Thoracic aorta (tissue), 2 donors: ENCODE measurements at regions not wholly inside any gene's neighbourhood (a gene's known extent, or its start where the extent isn't known, plus 50 kb on each side); places are given as distances from the start of the nearest gene placed in this dataset.

Source experiments
- ATAC-seq: fragments of 150-250 bp; one replicate; pipeline ENCODE4 v1.8.0; 2017; ENCODE audit warnings: low read depth; ENCODE audit not compliant: insufficient number of reproducible peaks, low FRiP score
- DNase-seq: peaks from one replicate; pipeline ENCODE4 v3.0.0-alpha.2; 2020; ENCODE audit warnings: low spot score
- H3K27ac ChIP-seq, 2 donors: fragments of 200-600 bp; sonication (generic); 1 replicate in 1 of 2; 2 replicates in 1 of 2; pipeline ENCODE4 v1.5.1; 2016; ENCODE audit warnings: mild to moderate bottlenecking in 2 of 2, moderate library complexity in 2 of 2
- H3K27me3 ChIP-seq: fragments of 200-600 bp; sonication (generic); replicated peaks from 2 replicates; pipeline ENCODE4 v1.6.0; 2016; ENCODE audit warnings: mild to moderate bottlenecking; ENCODE audit not compliant: insufficient read depth
- H3K36me3 ChIP-seq: fragments of 200-600 bp; sonication (generic); one replicate; pipeline ENCODE4 v1.5.1; 2016
- H3K4me1 ChIP-seq, 2 donors: fragments of 200-600 bp; sonication (generic); 1 replicate in 1 of 2; 2 replicates in 1 of 2; pipeline versions ENCODE4 v1.5.1 to v1.6.0; 2016; ENCODE audit warnings: low read depth in 2 of 2, mild to moderate bottlenecking in 1 of 2; ENCODE audit not compliant: control insufficient read depth in 1 of 2
- H3K4me3 ChIP-seq: fragments of 200-600 bp; sonication (generic); 2 replicates; pipeline ENCODE4 v1.5.1; 2016; ENCODE audit warnings: mild to moderate bottlenecking
- H3K9me3 ChIP-seq: fragments of 200-600 bp; sonication (generic); 2 replicates; pipeline ENCODE4 v1.5.1; 2016
- TF ChIP-seq, protein P1 (sequence below): fragments of 200-600 bp; sonication (generic); IDR thresholded peaks from one replicate; pipeline ENCODE4 v1.5.1; 2019; ENCODE audit warnings: antibody characterized with exemption

- DNase-seq (no peak), ATAC-seq (no peak)
- Histone ChIP-seq H3K9me3 (no peaks in the 10 kb centered on the region), H3K27ac (no peak overlapping the region), H3K4me1 (peaks cover 7 to 12% of the 10 kb centered on the region in 2 donors), H3K27me3 (no peaks in the 10 kb centered on the region), H3K4me3 (no peak overlapping the region), H3K36me3 (no peaks in the 10 kb centered on the region)
- TF ChIP-seq, protein P1, sequence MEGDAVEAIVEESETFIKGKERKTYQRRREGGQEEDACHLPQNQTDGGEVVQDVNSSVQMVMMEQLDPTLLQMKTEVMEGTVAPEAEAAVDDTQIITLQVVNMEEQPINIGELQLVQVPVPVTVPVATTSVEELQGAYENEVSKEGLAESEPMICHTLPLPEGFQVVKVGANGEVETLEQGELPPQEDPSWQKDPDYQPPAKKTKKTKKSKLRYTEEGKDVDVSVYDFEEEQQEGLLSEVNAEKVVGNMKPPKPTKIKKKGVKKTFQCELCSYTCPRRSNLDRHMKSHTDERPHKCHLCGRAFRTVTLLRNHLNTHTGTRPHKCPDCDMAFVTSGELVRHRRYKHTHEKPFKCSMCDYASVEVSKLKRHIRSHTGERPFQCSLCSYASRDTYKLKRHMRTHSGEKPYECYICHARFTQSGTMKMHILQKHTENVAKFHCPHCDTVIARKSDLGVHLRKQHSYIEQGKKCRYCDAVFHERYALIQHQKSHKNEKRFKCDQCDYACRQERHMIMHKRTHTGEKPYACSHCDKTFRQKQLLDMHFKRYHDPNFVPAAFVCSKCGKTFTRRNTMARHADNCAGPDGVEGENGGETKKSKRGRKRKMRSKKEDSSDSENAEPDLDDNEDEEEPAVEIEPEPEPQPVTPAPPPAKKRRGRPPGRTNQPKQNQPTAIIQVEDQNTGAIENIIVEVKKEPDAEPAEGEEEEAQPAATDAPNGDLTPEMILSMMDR = no peak
These were observed 128.0 kb upstream of the IL12B start for GRCh38 chr5:159458217-159458711.

- Histone ChIP-seq H3K9me3 (no peaks in the 10 kb centered on the region), H3K27me3 (no peaks in the 10 kb centered on the region), H3K4me1 (peaks cover 7 to 12% of the 10 kb centered on the region in 2 donors), H3K36me3 (no peaks in the 10 kb centered on the region), H3K27ac (no peak overlapping the region), H3K4me3 (no peak overlapping the region)
- no peak for ATAC-seq
- DNase-seq = no peak
- TF ChIP-seq, protein P1 = no peak
These were observed 128.9 kb upstream of the IL12B start for GRCh38 chr5:159459132-159459627.

GRCh38 chr5:159459951-159460538 lies 129.8 kb upstream of the IL12B start:
- H3K4me3 ChIP-seq = no peak overlapping the region
- H3K36me3 ChIP-seq = no peaks in the 10 kb centered on the region
- DNase-seq = no peak
- no peak for ATAC-seq
- no peaks in the 10 kb centered on the region for H3K9me3 ChIP-seq
- no peak overlapping the region for H3K27ac ChIP-seq
- peaks cover 7 to 12% of the 10 kb centered on the region in 2 donors for H3K4me1 ChIP-seq
- TF ChIP-seq, protein P1 = no peak
- no peaks in the 10 kb centered on the region for H3K27me3 ChIP-seq

DNA sequence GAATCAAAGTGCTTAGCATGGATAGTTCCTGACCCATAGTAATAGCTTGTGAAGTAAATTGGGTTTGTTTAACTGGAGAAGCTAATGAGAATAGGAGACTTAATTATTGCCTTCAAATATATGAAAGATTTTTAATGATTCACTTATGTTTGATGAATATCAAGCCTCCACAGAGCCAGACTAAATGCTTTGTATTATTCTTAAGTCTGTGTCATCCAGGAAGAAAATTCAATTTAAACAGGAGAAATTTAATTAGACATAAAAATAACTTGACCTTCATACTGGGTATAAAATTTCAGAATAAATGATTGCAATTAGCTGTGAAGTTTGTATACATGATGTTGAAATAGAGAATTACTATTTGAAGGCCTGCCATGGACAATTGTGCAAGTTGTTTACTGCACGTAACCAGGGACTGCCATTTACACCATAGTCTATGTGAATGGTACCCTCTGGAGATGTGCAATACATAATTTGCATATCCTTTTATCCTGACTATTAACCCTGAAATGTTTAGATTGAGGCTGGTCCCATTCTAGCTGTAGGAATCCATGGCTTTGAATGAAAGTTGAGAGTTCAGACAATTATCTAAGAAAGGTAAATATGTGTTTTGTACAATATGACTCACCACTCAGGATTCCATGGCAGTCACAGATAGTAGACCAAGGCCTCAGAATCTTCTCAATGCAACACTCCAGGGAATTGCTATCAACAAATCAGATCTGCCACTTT lies 133.5 kb upstream of the IL12B start:
- Histone ChIP-seq H3K27me3 (no peaks in the 10 kb centered on the region), H3K27ac (no peak overlapping the region), H3K4me1 (peaks cover 7 to 12% of the 10 kb centered on the region in 2 donors), H3K9me3 (no peaks in the 10 kb centered on the region), H3K4me3 (no peak overlapping the region), H3K36me3 (no peaks in the 10 kb centered on the region)
- DNase-seq (no peak), ATAC-seq (no peak)
- TF ChIP-seq, protein P1 = no peak

DNA sequence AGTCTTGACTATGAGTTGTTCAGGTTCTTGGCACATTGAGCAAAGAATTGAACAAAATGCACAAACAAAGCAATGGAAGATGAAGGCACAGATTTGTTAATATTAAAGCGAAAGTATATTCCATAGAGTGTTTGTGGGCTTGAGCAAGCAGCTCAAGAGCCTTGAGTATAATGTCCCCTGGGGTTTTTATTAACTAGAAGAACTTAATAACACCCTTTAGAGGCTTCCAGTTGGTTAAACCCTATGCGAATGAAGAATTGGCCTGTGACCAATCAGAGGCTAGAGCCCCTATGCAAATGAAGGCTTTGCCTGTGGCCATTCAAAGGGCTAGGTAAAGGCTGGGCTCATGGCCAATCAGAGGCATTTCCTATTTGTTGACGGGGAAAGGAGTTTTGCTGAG lies 135.3 kb upstream of the IL12B start:
- H3K4me3 ChIP-seq = no peak overlapping the region
- H3K9me3 ChIP-seq = no peaks in the 10 kb centered on the region
- H3K27me3 ChIP-seq = no peaks in the 10 kb centered on the region
- H3K36me3 ChIP-seq = no peaks in the 10 kb centered on the region
- H3K4me1 ChIP-seq = peaks cover 7 to 24% of the 10 kb centered on the region in 2 donors
- DNase-seq (no peak), ATAC-seq (no peak)
- H3K27ac ChIP-seq = no peak overlapping the region
- TF ChIP-seq, protein P1 = no peak
